ENCODE measurements at regions not wholly inside any gene's neighbourhood (a gene's known extent, or its start where the extent isn't known, plus 50 kb on each side); places are given as distances from the start of the nearest gene placed in this dataset.

DNA sequence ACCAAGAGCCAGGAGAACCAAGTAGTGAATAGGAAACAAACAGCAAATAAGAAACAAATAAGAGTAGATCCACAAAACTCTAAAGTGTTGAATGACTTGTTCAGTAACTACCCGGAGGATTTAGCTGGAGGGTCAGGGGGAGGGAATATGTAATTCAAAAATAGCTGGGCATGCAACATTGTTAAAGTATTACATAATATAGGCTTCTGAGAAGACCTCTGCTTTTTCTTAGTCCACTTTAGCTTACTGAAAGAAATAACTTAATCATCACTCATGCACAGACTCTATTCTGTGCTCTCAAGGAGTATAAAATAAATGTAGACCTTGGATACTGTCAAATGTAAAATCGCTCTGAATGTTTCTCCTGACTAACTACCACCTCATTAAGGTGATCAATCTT is 183.2 kb upstream of the POU5F2 start:
- Histone ChIP-seq H4K20me1 (ENCODE audit: control insufficient read depth, insufficient read depth, low read length, poor library complexity, severe bottlenecking) (peaks cover 5% of the 10 kb centered on the region), H3K36me3 (replicated peaks in 1 of 2; ENCODE audit: control extremely low read depth in 1 of 2, control insufficient read depth in 1 of 2, extremely low read depth in 1 of 2, insufficient read depth in 2 of 2, low read length in 1 of 2) (peaks cover 0 to 2% of the 10 kb centered on the region in 2 experiments), H3K4me3 (ENCODE audit: control extremely low read depth in 1 of 5, extremely low read depth in 1 of 5, insufficient read depth in 1 of 5, low read depth in 2 of 5, low read length in 4 of 5) (no peak overlapping the region), H3K27ac (ENCODE audit: low read length in 2 of 2) (no peak overlapping the region), H3K9me3 (ENCODE audit: control extremely low read depth in 1 of 3, control insufficient read depth in 2 of 3, insufficient read depth in 1 of 3, low read length in 2 of 3) (no peaks in the 10 kb centered on the region), H2AFZ (ENCODE audit: insufficient read depth, low read depth, low read length, poor library complexity, severe bottlenecking) (no peak overlapping the region), H3K4me1 (ENCODE audit: control insufficient read depth in 2 of 2, insufficient read depth in 2 of 2, low read length in 2 of 2) (no peaks in the 10 kb centered on the region), H3K9ac (ENCODE audit: low read length) (no peak overlapping the region), H3K79me2 (ENCODE audit: control insufficient read depth, insufficient read depth, low read length) (no peaks in the 10 kb centered on the region), H3K27me3 (replicated peaks in 1 of 4; ENCODE audit: control extremely low read depth in 1 of 4, control insufficient read depth in 3 of 4, insufficient read depth in 4 of 4, low read length in 3 of 4) (no peaks in the 10 kb centered on the region), H3K4me2 (replicated peaks; ENCODE audit: low read depth, low read length, poor library complexity, severe bottlenecking) (no peak overlapping the region)
- intact Hi-C loops (cut with micrococcal nuclease): no loop called here
- no peak for ATAC-seq (ENCODE audit: low read depth)
- H3K4me1 Mint-ChIP-seq: no peaks in the 10 kb centered on the region
- no peaks in the 10 kb centered on the region for H3K27me3 Mint-ChIP-seq
- no peak for TF ChIP-seq EZH2 (IDR thresholded peaks at IDR 0.05; ENCODE audit: borderline replicate concordance, insufficient read depth, low read depth, low read length, poor library complexity, severe bottlenecking)
- TF ChIP-seq, protein P1, sequence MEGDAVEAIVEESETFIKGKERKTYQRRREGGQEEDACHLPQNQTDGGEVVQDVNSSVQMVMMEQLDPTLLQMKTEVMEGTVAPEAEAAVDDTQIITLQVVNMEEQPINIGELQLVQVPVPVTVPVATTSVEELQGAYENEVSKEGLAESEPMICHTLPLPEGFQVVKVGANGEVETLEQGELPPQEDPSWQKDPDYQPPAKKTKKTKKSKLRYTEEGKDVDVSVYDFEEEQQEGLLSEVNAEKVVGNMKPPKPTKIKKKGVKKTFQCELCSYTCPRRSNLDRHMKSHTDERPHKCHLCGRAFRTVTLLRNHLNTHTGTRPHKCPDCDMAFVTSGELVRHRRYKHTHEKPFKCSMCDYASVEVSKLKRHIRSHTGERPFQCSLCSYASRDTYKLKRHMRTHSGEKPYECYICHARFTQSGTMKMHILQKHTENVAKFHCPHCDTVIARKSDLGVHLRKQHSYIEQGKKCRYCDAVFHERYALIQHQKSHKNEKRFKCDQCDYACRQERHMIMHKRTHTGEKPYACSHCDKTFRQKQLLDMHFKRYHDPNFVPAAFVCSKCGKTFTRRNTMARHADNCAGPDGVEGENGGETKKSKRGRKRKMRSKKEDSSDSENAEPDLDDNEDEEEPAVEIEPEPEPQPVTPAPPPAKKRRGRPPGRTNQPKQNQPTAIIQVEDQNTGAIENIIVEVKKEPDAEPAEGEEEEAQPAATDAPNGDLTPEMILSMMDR (IDR thresholded peaks at IDR 0.05): no peak
- ChIA-PET POLR2A (no interaction called here), CTCF (interaction anchor here (1.0 kb wide), 1 partner anchor 813 kb away, joined by 3 read pairs; no protein-coding TSS in a partner anchor)
- H3K9me3 Mint-ChIP-seq (ENCODE audit: insufficient read depth): no peaks in the 10 kb centered on the region
- no peak overlapping the region for H3K27ac Mint-ChIP-seq
- no peak for DNase-seq
- H3K4me3 Mint-ChIP-seq: no peak overlapping the region
- no CpG with 5 or more reads among the region's 2 CpGs for WGBS (ENCODE audit: insufficient coverage)

DNA sequence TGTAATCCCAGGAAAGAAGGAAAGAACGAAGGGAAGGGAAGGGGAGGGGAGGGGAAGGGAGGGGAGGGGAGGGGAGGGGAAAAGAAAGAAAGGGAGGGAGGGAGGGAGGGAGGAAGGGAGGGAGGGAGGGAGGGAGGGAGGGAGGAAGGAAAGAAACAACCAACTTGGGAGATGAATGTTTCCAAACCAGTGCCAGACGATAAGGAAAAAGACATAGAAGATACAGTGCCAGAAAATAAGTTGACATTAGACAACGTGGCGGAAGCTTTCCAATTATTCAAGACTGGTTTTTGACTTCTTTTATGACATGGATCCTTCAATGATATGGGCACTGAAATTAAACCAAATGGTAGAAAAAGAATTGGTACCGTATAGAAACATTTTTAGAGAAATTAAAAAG is 181.2 kb upstream of the POU5F2 start:
- Mint-ChIP-seq H3K27me3 (no peaks in the 10 kb centered on the region), H3K4me3 (no peak overlapping the region), H3K4me1 (no peaks in the 10 kb centered on the region), H3K27ac (no peak overlapping the region), H3K9me3 (ENCODE audit: insufficient read depth) (no peaks in the 10 kb centered on the region)
- DNase-seq: no peak
- Histone ChIP-seq H3K9ac (ENCODE audit: low read length) (no peak overlapping the region), H3K27me3 (replicated peaks in 1 of 4; ENCODE audit: control extremely low read depth in 1 of 4, control insufficient read depth in 3 of 4, insufficient read depth in 4 of 4, low read length in 3 of 4) (no peaks in the 10 kb centered on the region), H3K4me3 (ENCODE audit: control extremely low read depth in 1 of 5, extremely low read depth in 1 of 5, insufficient read depth in 1 of 5, low read depth in 2 of 5, low read length in 4 of 5) (no peak overlapping the region), H4K20me1 (ENCODE audit: control insufficient read depth, insufficient read depth, low read length, poor library complexity, severe bottlenecking) (no peaks in the 10 kb centered on the region), H3K4me2 (replicated peaks; ENCODE audit: low read depth, low read length, poor library complexity, severe bottlenecking) (no peak overlapping the region), H3K4me1 (ENCODE audit: control insufficient read depth in 2 of 2, insufficient read depth in 2 of 2, low read length in 2 of 2) (no peaks in the 10 kb centered on the region), H3K79me2 (ENCODE audit: control insufficient read depth, insufficient read depth, low read length) (no peaks in the 10 kb centered on the region), H3K27ac (ENCODE audit: low read length in 2 of 2) (no peak overlapping the region), H3K9me3 (ENCODE audit: control extremely low read depth in 1 of 3, control insufficient read depth in 2 of 3, insufficient read depth in 1 of 3, low read length in 2 of 3) (no peaks in the 10 kb centered on the region), H3K36me3 (replicated peaks in 1 of 2; ENCODE audit: control extremely low read depth in 1 of 2, control insufficient read depth in 1 of 2, extremely low read depth in 1 of 2, insufficient read depth in 2 of 2, low read length in 1 of 2) (peaks cover 0 to 2% of the 10 kb centered on the region in 2 experiments), H2AFZ (ENCODE audit: insufficient read depth, low read depth, low read length, poor library complexity, severe bottlenecking) (no peak overlapping the region)
- intact Hi-C loops (cut with micrococcal nuclease): no loop called here
- 94% methylated on average over 2 of the region's 5 CpGs for whole genome bisulfite sequencing (ENCODE audit: insufficient coverage)
- no peak for TF ChIP-seq EZH2 (IDR thresholded peaks at IDR 0.05; ENCODE audit: borderline replicate concordance, insufficient read depth, low read depth, low read length, poor library complexity, severe bottlenecking)
- TF ChIP-seq, protein P1 (IDR thresholded peaks at IDR 0.05): no peak
- ATAC-seq (ENCODE audit: low read depth): no peak
- POLR2A ChIA-PET: no interaction called here
- CTCF ChIA-PET: no interaction called here

Data from B cell (primary cell).